ENCODE measurements at regions not wholly inside any gene's neighbourhood (a gene's known extent, or its start where the extent isn't known, plus 50 kb on each side); places are given as distances from the start of the nearest gene placed in this dataset.

DNA sequence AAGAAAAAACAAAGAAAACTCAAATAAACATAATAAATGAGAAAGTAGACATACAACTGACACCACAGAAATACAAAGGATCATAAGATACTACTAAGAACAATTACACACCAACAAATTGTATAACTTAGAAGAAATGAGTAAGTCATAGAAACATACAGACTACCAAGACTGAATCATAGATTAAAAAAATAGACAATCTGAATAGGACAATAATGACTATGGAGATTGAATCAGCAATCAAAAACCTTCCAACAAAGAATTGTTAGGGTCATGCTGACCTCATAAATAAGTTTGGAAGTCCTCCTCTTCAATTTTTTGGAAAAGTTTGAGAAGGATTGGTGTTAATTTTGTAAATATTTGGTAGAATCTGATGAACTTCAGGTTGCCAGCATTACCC lies 159.0 kb downstream of the PTBP2 start:
- TF ChIP-seq, protein P1, sequence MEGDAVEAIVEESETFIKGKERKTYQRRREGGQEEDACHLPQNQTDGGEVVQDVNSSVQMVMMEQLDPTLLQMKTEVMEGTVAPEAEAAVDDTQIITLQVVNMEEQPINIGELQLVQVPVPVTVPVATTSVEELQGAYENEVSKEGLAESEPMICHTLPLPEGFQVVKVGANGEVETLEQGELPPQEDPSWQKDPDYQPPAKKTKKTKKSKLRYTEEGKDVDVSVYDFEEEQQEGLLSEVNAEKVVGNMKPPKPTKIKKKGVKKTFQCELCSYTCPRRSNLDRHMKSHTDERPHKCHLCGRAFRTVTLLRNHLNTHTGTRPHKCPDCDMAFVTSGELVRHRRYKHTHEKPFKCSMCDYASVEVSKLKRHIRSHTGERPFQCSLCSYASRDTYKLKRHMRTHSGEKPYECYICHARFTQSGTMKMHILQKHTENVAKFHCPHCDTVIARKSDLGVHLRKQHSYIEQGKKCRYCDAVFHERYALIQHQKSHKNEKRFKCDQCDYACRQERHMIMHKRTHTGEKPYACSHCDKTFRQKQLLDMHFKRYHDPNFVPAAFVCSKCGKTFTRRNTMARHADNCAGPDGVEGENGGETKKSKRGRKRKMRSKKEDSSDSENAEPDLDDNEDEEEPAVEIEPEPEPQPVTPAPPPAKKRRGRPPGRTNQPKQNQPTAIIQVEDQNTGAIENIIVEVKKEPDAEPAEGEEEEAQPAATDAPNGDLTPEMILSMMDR (IDR thresholded peaks at IDR 0.05), result no peak
- TF ChIP-seq POLR2AphosphoS5 (IDR thresholded peaks at IDR 0.05) (no peak), POLR2A (IDR thresholded peaks at IDR 0.05) (no peak)

All from breast epithelium (tissue), 3 donors.